HEK293 (cell line): ENCODE measurements at regions not wholly inside any gene's neighbourhood (a gene's known extent, or its start where the extent isn't known, plus 50 kb on each side); places are given as distances from the start of the nearest gene placed in this dataset.

ENCODE experiments used
- GLIS2 ChIP-seq: fragments of 450-650 bp; formaldehyde crosslinking; IDR thresholded peaks from 2 replicates; pipeline ENCODE4 v1.5.1; 2016; ENCODE audit warnings: missing biosample characterization, missing genetic modification characterization
- SETDB1 ChIP-seq: IDR thresholded peaks from one replicate; pipeline ENCODE4 v1.6.1; 2017; ENCODE audit warnings: mild to moderate bottlenecking, low read length, moderate library complexity, mixed read lengths; ENCODE audit not compliant: insufficient read length
- SP3 ChIP-seq: fragments of 450-650 bp; formaldehyde crosslinking; IDR thresholded peaks from 2 replicates; pipeline ENCODE4 v1.5.1; 2016; ENCODE audit warnings: missing biosample characterization, missing genetic modification characterization
- ZBTB1 ChIP-seq: fragments of 450-650 bp; formaldehyde crosslinking; IDR thresholded peaks from 2 replicates; pipeline ENCODE4 v1.5.1; 2016; ENCODE audit warnings: missing biosample characterization, missing genetic modification characterization
- ZFP3 ChIP-seq: fragments of 450-650 bp; formaldehyde crosslinking; IDR thresholded peaks from 2 replicates; pipeline ENCODE4 v1.5.1; 2016; ENCODE audit warnings: low read depth, missing biosample characterization, missing genetic modification characterization
- ZNF138 ChIP-seq: fragments of 450-650 bp; formaldehyde crosslinking; IDR thresholded peaks from 2 replicates; pipeline ENCODE4 v1.5.1; 2016; ENCODE audit warnings: missing biosample characterization, missing genetic modification characterization, borderline replicate concordance
- ZNF580 ChIP-seq: fragments of 450-650 bp; formaldehyde crosslinking; IDR thresholded peaks from 2 replicates; pipeline ENCODE4 v1.5.1; 2016; ENCODE audit warnings: missing biosample characterization, missing genetic modification characterization
- ZNF626 ChIP-seq: fragments of 450-650 bp; sonication (Bioruptor Pico); formaldehyde crosslinking; IDR thresholded peaks from 2 replicates; pipeline ENCODE4 v1.5.1; 2018; ENCODE audit warnings: missing biosample characterization, missing genetic modification characterization, inconsistent platforms
- ZNF768 ChIP-seq: fragments of 450-650 bp; formaldehyde crosslinking; IDR thresholded peaks from 2 replicates; pipeline ENCODE4 v1.5.1; 2018; ENCODE audit warnings: missing biosample characterization, mild to moderate bottlenecking, missing genetic modification characterization
- ZNF792 ChIP-seq: fragments of 450-650 bp; formaldehyde crosslinking; IDR thresholded peaks from 2 replicates; pipeline ENCODE4 v1.5.1; 2016; ENCODE audit warnings: missing biosample characterization, missing genetic modification characterization
- TF ChIP-seq, protein P1 (sequence below): fragments of 450-650 bp; formaldehyde crosslinking; IDR thresholded peaks from 2 replicates; pipeline ENCODE4 v1.5.1; 2016; ENCODE audit warnings: missing biosample characterization, missing genetic modification characterization
- TF ChIP-seq, protein P2 (sequence below): fragments of 450-650 bp; formaldehyde crosslinking; IDR thresholded peaks from 2 replicates; pipeline ENCODE4 v1.5.1; 2016; ENCODE audit warnings: missing biosample characterization, missing genetic modification characterization

DNA sequence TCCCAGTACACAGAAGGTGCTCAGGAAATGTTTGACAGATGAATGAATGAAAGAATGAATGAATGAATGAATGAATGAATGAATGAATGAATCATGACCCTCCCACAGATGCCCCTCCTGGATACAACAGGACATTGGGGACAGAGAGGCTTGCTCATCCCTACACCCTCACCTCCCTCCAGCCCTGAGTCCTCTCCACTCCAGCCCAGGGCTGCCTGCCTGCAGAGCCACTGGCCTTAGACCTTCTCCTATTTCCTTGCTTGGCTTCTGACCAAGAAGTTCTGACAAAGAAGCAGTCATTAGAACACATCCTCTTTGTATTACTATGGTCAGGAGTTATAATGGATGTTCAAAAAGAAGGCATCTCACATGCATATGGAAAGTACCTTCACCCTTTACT is 240.7 kb upstream of the DAPK1 start:
- TF ChIP-seq, protein P1, sequence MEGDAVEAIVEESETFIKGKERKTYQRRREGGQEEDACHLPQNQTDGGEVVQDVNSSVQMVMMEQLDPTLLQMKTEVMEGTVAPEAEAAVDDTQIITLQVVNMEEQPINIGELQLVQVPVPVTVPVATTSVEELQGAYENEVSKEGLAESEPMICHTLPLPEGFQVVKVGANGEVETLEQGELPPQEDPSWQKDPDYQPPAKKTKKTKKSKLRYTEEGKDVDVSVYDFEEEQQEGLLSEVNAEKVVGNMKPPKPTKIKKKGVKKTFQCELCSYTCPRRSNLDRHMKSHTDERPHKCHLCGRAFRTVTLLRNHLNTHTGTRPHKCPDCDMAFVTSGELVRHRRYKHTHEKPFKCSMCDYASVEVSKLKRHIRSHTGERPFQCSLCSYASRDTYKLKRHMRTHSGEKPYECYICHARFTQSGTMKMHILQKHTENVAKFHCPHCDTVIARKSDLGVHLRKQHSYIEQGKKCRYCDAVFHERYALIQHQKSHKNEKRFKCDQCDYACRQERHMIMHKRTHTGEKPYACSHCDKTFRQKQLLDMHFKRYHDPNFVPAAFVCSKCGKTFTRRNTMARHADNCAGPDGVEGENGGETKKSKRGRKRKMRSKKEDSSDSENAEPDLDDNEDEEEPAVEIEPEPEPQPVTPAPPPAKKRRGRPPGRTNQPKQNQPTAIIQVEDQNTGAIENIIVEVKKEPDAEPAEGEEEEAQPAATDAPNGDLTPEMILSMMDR (tag by site-specific recombination): no peak
- no peak for TF ChIP-seq ZNF626 (tag by site-specific recombination)
- TF ChIP-seq SP3 (tag by site-specific recombination): no peak
- TF ChIP-seq, protein P2, sequence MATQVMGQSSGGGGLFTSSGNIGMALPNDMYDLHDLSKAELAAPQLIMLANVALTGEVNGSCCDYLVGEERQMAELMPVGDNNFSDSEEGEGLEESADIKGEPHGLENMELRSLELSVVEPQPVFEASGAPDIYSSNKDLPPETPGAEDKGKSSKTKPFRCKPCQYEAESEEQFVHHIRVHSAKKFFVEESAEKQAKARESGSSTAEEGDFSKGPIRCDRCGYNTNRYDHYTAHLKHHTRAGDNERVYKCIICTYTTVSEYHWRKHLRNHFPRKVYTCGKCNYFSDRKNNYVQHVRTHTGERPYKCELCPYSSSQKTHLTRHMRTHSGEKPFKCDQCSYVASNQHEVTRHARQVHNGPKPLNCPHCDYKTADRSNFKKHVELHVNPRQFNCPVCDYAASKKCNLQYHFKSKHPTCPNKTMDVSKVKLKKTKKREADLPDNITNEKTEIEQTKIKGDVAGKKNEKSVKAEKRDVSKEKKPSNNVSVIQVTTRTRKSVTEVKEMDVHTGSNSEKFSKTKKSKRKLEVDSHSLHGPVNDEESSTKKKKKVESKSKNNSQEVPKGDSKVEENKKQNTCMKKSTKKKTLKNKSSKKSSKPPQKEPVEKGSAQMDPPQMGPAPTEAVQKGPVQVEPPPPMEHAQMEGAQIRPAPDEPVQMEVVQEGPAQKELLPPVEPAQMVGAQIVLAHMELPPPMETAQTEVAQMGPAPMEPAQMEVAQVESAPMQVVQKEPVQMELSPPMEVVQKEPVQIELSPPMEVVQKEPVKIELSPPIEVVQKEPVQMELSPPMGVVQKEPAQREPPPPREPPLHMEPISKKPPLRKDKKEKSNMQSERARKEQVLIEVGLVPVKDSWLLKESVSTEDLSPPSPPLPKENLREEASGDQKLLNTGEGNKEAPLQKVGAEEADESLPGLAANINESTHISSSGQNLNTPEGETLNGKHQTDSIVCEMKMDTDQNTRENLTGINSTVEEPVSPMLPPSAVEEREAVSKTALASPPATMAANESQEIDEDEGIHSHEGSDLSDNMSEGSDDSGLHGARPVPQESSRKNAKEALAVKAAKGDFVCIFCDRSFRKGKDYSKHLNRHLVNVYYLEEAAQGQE (tag by site-specific recombination): no peak
- TF ChIP-seq GLIS2 (tag by site-specific recombination): no peak
- TF ChIP-seq SETDB1: no peak
- TF ChIP-seq ZNF792 (tag by site-specific recombination): no peak
- no peak for TF ChIP-seq ZBTB1 (tag by site-specific recombination)
- TF ChIP-seq ZNF138 (tag by site-specific recombination): no peak
- TF ChIP-seq ZNF768 (tag by site-specific recombination): no peak
- no peak for TF ChIP-seq ZFP3
- TF ChIP-seq ZNF580 (tag by site-specific recombination): no peak
